ENCODE measurements at regions not wholly inside any gene's neighbourhood (a gene's known extent, or its start where the extent isn't known, plus 50 kb on each side); places are given as distances from the start of the nearest gene placed in this dataset.

GRCh38 chr5:2194236-2194555, 311.5 kb upstream of the IRX4 start:
- no peak for TF ChIP-seq EZH2phosphoT487 (IDR thresholded peaks at IDR 0.05; ENCODE audit: low read depth)
- TF ChIP-seq, protein P1, sequence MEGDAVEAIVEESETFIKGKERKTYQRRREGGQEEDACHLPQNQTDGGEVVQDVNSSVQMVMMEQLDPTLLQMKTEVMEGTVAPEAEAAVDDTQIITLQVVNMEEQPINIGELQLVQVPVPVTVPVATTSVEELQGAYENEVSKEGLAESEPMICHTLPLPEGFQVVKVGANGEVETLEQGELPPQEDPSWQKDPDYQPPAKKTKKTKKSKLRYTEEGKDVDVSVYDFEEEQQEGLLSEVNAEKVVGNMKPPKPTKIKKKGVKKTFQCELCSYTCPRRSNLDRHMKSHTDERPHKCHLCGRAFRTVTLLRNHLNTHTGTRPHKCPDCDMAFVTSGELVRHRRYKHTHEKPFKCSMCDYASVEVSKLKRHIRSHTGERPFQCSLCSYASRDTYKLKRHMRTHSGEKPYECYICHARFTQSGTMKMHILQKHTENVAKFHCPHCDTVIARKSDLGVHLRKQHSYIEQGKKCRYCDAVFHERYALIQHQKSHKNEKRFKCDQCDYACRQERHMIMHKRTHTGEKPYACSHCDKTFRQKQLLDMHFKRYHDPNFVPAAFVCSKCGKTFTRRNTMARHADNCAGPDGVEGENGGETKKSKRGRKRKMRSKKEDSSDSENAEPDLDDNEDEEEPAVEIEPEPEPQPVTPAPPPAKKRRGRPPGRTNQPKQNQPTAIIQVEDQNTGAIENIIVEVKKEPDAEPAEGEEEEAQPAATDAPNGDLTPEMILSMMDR (IDR thresholded peaks at IDR 0.05; ENCODE audit: low read depth, low read length) = no peak

Data from OCI-LY3 (cell line).